PC-3 (cell line): ENCODE measurements at regions not wholly inside any gene's neighbourhood (a gene's known extent, or its start where the extent isn't known, plus 50 kb on each side); places are given as distances from the start of the nearest gene placed in this dataset.

ENCODE experiments used
- CTCF ChIP-seq: fragments of 300-600 bp; sonication (generic); conservative IDR thresholded peaks from 2 replicates; pipeline ENCODE4 v1.5.1; 2017; ENCODE audit warnings: antibody characterized with exemption, low read depth, mild to moderate bottlenecking, low read length
- EZH2 ChIP-seq: fragments of 300-600 bp; sonication (generic); IDR thresholded peaks from one replicate; pipeline ENCODE4 v1.6.1; 2017; ENCODE audit warnings: antibody characterized with exemption, mild to moderate bottlenecking, low read length; ENCODE audit not compliant: unreplicated experiment

GRCh38 chr22:44406341-44407170, 91.5 kb downstream of the RTL6 start:
- TF ChIP-seq CTCF: no peak
- TF ChIP-seq EZH2: no peak
